ENCODE measurements at regions not wholly inside any gene's neighbourhood (a gene's known extent, or its start where the extent isn't known, plus 50 kb on each side); places are given as distances from the start of the nearest gene placed in this dataset.

- DNase-seq (ENCODE audit: low spot score), result no peak
- TF ChIP-seq CTCF (IDR thresholded peaks at IDR 0.05), result no peak
- ATAC-seq (ENCODE audit: low FRiP score), result no peak
Observed at GRCh38 chr22:48152164-48152775, 1389.8 kb downstream of the TBC1D22A start.

GRCh38 chr22:48151641-48152040, 1389.2 kb downstream of the TBC1D22A start:
- no peak for TF ChIP-seq CTCF (IDR thresholded peaks at IDR 0.05)
- ATAC-seq (ENCODE audit: low FRiP score) (no peak), DNase-seq (ENCODE audit: low spot score) (no peak)

- TF ChIP-seq CTCF (IDR thresholded peaks at IDR 0.05), result no peak
- DNase-seq (ENCODE audit: low spot score) (no peak), ATAC-seq (ENCODE audit: low FRiP score) (no peak)
Observed at GRCh38 chr22:48147831-48148230, 1385.4 kb downstream of the TBC1D22A start.

GRCh38 chr22:48147404-48147803, 1385.0 kb downstream of the TBC1D22A start:
- TF ChIP-seq CTCF (IDR thresholded peaks at IDR 0.05), result no peak
- DNase-seq (ENCODE audit: low spot score), result no peak
- ATAC-seq (ENCODE audit: low FRiP score), result no peak

- no peak for TF ChIP-seq CTCF (IDR thresholded peaks at IDR 0.05)
- ATAC-seq (ENCODE audit: low FRiP score), result no peak
Observed at GRCh38 chr22:48146426-48146825, 1384.0 kb downstream of the TBC1D22A start.

GRCh38 chr22:48145738-48146137, 1383.3 kb downstream of the TBC1D22A start:
- TF ChIP-seq CTCF (IDR thresholded peaks at IDR 0.05), result no peak
- ATAC-seq (ENCODE audit: low FRiP score) (no peak), DNase-seq (ENCODE audit: low spot score) (no peak)

More at GRCh38 chr22:48146426-48146825, 1384.0 kb downstream of the TBC1D22A start:
- no peak for DNase-seq (ENCODE audit: low spot score)

GRCh38 chr22:48144318-48144717, 1381.9 kb downstream of the TBC1D22A start:
- DNase-seq (ENCODE audit: low spot score), result no peak
- no peak for TF ChIP-seq CTCF (IDR thresholded peaks at IDR 0.05)
- ATAC-seq (ENCODE audit: low FRiP score), result no peak

Data from omental fat pad (tissue), 3 donors.